ENCODE measurements at regions not wholly inside any gene's neighbourhood (a gene's known extent, or its start where the extent isn't known, plus 50 kb on each side); places are given as distances from the start of the nearest gene placed in this dataset.

DNA sequence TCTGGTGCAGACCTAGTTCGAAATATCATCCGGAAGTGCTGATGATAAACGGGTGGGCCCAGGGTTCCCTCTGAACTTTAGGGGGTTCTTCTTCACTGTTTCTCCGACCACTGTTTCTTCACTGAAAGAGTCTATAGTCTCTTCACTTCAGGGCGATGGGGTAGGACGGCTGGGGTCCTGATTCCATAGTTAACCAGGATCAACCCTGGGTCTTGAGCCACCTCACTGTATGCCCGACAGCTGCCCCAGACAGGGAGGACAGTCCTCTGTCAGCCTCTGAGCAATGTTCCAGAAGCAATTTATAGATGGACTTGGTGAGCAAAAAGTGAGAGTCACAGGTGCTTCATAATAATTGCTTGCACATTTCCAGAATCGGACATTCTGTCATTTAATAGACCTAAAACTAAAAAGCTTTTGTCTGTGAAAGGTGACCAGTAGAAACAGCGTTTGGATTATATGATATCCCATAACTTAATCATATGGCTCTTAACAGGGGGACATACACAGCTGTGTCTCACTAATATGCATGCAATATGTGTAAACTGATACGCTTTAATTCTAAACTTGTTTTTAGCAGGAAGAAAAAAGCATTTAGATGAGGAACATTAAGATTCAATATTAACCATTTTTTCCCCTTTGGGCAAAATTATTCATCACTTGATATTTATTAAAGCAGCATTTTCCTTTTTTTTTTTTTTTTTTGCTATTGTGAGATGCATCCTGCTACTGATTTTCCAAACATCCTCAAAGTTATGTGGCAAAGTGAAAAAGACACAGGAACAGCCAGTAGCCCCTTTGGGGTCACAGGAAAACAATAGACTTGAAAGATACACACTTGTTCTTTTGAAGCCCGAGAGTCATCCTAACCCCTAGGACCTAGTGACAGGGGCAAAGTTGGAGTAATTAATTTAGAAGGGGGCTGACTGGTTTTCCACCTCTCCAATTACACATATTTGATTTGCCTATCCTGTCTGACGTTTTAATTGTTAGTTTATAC lies 277.0 kb downstream of the ZNF536 start:
- no peak for DNase-seq

DNA sequence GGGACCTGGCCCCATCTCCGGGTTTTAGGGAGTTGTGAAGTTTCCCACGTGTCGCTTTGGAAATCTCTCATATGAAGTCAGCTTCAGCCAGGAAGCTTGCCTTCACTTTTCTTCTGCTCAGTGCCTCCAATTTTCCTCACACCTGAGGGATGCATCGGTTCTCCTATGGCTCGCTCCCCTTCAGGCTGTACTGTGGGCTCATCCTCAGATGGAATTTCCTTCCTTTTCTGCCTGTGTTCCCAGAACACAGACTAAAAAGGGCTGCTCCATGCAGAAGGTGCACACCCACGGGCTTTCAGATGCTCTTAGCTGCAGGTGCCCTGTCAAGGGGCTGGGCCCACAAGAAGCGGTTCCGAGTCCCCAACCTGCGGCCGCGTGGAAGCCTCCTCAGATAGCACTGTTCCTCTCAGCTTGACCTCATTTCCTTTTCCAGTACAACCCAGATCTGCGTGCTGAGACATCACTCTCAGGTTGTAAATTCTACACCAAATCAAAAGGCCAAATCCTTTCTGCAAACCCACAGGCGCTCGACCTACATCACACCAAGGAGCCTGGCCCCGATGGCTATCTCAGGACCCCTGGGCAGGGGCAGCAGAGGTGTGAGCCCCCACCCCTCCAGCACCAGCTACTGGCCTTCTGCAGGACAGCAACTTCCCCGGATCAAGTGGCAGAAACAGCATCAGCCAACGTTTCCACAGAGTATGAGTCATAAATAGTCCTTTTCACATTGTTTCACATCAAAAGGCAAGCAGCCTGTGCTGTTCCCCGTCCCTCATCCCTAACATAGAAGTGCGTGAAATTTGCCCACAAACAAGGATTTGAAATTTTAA lies 275.9 kb downstream of the ZNF536 start:
- DNase-seq = no peak

DNA sequence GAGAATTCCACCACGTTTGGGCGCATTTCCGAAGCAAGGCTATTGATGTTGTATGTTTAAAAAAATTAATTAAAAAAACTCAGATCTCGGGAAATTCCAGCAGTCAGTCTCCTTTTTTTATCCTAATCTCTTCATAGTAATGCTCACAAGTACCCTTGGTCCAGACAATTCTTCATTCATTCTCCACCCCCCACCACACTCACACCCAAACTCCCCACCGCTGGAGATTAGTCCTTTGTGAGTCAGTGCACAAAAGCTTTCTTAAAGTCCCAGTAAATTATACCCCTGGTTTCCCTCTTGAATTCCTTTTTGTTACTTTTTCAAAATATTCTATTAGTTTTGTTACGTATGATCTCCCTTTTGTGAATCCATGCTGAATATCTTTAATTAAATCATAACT lies 274.6 kb downstream of the ZNF536 start:
- DNase-seq = no peak

DNA sequence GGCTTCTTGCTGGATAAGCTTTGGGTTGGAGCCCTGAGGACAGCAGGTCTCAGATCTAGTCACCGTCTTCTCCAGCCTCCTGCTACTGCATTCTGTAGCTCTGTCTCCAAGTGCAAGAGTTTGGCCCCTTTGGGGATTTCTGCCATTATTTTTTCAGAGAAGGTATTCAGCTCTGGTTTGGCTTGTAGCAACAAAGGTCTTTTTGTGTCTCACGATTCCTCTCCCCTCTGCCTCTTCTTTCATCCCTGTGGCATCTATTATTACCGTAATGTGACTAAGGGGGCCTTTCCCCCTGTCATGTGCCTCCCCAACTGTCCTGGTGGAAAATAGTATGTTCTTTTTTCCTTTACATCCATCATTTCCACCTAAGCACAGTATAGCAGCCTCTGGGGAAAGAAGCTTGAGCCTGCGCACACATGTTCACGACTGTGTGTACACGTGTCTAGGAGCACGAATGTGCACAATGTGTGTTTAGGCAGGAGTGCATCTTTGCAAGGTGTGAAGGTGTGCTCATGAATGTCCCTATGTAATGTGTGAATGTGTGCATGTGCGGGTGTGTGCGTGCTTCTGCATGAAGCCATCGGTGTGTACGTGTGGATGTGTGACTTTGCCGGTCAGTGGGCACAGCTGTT lies 273.9 kb downstream of the ZNF536 start:
- no peak for DNase-seq

DNA sequence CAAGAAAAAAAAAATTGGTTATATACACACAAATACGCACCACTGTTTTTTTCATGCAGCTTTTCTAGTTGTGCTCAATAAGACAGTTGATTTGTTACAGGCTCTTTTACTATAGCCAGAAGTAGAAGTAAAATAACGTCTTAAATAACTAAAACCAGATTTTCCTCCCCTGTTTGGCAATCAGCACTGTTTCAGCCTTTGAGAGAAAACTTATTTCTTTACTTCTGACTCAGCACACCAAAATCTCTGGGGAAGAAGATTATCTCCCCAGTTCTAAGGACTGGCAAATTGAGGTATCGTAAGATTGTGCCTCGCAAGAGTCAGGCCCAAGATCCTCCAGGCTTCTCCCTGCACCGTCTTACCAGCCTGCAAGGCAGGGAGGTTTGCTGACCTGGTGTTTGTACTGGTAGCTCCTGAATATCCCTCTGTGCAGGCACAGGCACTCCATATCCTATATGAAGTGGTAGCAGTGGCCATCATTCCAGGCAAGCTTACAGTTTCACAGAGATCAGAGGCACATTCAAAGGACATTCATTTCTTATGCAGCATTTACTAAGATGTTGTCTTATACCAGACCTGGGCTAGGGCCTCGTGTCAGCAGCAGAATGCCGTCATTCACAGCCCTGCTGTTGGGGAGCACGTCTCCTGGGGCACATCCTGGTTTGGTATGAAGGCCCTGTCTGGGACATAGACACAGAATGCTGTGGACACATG lies 268.2 kb downstream of the ZNF536 start:
- no peak for DNase-seq

DNA sequence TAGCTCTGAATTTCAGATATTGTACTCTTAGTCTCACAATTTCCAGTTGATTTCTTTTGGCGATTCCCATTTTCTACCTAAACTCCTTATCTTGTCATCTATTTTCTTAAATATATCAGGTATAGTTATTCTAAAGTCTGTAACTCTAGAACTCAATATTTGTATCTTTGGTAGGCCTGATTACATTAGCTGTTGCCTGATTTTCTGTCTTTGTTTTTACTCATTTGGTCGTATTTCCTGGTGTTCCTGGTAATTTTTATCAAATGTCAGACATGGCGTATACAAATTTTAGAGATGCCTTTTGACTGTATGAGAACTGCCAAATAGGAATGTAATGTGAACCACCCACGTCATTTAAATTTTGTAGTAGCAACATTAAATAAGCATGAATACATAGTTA lies 266.7 kb downstream of the ZNF536 start:
- no peak for DNase-seq

DNA sequence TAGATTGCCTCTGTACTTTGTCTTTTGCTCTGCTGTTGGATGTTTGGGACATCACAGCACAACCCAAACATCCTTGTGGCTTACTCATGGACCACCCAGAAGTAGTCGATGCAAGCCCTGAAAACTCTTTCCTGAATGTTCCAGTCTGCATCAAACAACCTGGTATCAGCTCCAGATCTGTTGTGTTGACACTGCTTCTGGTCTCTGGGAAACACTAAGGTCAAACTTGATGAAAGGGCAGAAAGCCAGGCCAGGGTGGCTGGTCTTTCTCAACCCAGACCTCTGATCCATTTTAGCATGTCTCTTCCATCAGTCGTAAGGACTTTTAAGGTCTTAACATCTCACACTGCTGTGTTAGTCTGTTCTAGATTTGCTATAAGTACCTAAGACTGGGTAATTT lies 265.7 kb downstream of the ZNF536 start:
- DNase-seq = no peak

DNA sequence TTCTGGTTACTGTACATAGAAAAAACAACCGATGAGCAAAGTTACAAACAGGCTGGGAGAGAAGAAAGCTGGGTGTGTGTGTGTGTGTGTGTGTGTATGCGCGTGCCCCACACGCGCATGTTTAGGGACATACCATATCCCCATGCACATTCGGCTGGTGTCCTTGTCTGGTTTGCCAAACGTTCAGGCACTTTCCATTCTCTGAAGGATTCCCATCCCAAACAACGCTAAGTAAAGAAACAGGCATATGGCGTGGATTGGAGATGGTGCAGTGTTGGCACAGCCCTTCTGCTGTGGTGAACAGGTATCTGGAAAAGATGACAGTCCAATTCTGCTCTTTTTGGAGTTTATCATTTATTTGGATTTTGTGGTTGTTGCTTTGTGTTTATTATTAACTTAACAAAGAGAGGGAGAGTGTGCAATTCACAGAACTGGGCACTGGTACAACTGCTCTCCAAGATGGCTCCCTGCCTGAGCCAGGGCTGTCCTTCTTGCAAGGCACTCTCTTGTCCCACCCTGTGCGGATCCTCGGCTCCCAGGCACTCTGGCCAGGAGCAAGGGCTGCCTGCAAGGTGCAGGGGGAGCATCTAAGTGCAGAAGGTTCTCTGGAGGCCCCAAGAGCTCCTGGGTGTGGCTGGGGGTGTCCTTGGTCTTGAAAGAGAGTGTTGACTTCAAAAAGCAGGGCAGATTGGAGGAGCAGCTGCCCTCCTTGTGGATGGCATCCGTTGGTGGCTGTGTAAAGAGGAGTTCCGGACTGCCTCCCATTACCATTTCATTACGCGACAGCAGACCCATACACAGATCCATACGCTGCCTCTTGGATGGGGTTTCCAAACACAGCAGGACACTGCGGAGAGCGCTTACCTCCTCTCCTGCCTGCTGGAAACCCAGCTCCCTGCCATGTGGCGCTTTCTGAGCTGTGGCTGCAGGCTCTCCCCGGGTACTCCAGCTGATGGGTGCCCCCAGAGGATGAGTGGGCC lies 263.1 kb downstream of the ZNF536 start:
- no peak for DNase-seq

DNA sequence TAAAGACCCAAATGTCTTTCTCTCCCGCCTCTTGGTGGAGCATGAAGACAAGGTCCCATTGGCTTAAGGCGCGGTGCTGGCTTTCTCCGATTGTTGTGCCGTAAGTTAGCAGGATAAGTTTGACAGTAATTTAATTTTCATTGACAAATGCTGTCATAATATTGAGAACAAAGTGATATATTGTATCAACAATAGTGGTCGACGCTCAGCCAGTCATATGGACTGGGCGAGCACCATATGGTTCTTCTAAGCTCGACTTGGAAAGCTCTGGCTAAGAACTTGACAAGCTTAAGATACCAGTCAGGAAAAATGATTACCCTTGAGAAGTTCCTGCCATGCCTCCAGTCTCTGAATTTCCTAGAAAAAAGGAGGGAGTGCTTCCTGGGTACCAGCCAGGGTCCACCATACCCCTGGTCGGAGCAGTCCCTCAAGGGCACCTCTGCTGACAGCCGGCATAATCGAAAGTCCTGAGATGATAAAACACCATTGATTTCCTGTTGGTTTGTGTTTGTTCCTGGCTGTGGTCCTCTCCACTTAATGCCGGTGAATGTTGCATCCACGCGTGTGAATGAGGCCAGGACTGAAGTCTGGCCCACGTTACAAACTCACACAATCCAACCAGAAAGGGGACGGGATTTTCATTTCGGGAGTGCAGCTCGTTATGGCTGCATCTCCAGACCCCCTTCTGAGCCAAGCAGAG lies 262.1 kb downstream of the ZNF536 start:
- no peak for DNase-seq

DNA sequence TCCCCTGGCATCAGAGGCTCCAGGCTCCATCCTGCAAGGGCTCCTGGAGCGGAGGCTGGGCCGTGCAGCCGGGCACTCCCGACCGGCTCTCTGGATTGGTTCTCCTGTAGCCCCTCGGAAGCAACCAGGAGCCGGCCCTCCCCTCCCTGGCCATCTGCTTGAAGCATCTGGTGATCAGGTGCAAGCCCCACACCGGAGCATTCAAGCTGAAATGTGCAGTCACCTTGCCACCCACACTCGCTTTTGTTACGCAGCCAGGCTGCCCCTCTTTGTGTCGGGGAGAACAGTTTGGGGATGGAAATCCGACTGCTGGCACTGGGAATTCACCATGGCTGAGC lies 258.8 kb downstream of the ZNF536 start:
- DNase-seq = no peak

DNA sequence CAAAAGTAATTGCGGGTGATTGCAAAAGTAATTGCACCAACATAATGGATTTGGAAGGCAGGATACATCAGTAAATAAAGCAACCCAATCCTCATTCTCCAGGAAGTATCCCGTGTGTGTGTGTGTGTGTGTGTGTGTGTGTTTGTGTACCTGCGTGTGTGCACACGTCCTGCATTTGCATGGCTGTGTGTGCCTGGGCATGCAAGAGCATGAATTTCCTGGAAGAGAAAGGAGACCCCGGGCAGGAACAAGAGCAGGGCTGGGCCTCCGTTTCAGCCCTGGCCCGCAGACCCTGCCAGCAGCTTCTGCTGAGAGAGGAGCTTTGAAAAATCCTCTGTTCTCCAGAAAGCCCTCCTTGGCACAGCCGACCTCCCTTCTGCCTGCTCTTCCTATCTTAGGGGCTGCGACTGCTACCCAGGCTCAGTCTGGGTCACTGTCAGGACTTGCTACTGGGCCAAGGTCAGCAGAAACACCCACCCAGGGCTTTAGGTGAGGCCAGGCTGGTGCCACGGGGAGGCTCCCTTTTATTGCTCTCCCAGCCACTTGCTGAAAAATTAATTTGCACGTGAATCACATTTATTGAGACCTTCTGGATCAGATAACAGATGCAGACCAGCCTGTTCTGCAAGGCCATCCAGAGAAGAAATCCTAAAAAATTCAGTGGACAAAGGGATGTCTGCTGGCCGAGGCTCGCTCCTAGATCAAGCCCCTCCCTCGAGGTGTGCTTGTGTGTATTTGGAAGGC lies 258.3 kb downstream of the ZNF536 start:
- no peak for DNase-seq

DNA sequence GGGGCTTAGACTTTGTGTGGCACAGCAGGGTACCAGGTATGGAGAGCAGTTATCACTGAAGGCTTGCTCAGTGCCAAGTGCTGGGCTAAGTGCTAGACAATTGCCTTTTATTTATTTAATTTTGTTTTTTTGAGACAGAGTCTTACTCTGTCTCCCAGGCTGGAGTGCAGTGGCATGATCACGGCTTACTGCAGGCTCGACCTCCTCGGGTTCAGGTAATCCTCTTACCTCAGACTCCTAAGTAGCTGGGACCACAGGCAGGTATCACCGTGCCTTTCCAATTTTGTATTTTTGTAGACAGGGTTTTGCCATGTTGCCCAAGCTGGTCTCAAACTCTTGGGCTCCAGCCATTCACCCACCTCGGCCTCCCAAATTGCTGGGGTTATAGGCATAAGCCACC lies 256.9 kb downstream of the ZNF536 start:
- no peak for DNase-seq

DNA sequence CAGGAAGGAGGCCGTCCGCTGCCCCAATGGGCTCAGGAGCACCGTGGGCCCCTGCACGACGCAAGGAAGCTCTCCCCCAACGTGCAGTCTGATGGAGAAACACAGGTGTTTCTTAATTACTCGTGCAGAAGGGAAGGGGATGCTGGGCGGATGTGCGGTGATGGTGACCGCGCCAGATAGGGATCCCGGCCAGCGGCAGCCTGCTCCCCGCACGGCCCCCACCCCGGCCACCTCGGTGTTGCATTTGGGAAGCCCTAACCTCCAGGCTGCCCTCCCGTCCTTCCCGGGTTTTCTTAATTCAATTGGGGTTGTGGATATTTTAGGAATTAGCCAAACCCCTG lies 254.4 kb downstream of the ZNF536 start:
- no peak for DNase-seq

DNA sequence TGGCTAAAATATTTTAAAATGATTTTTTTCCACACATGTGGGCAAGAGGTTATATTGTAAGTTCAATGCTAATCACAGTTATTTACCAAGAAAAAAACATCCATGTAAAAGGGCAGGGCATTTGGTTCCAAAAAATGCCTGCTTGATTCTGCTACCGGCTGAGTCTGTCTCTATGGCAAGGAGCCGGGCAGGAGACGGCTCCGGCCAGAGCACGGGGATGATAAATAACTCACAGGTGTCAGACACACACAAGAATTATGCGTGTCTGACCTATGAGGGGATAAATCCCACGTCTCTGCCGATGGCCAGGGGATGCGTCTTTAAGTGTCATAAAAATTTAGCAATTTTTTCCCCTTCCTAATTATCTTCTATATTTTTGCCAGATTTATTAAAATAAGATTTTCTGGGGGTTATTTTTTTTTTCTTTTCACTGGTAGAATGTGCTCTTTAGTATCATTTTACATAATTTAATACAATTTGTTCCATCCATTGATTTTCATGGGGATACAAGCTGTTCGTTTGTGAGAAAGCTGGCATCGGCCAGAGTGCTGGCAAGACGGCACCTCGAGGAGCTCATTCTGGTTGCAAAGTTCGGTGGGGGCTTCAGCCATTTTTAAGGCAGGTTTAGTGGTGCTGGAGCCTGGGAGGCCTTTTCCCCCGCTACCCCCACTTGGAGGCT lies 253.9 kb downstream of the ZNF536 start:
- DNase-seq = no peak

DNA sequence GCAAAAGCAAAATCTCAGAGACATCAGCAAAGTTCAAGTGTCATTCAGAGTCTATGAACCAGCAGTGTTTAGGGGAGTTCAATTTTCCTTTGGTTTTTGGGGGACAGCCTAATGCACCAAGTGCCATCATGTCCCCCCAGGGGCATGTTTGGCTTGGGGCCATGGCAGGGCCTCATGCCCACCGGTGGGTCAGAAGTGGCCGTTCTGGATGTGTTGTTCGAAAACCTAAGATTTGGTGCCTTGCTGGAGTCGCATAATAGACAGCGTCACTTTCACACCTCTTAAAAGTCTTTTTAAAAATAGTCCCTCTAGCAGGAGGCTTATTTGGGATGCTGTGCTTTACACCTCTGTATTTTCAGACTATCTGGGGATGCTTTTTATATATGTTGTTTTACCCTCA lies 250.1 kb downstream of the ZNF536 start:
- no peak for DNase-seq

DNA sequence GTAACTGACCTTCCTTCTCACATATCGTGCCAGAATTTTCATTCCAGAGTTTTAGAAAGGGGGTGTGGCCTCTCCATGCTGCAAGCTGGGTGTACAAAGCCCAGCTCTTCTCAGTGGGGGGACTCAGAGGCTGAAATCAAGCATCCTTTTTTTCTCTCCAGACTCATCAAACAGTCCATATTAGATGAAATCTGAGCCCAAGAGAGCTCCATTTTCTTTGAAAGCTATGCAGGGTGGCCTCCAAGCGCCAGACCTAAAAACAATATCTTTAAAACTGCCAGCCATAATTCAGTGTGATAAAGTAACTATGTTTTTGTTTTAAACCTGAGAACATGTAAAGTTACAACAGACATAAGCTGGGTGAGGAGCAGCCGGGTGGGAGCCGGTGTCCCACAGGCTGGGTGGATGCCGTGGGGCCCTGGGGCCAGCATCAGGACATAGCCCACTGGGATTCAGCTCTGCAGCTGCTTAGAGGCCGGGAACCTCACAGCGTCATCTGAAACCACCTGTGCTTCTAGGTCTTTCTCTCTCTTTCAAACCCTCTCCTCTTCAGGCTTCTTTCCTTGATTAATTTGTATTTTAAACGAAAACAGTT lies 249.2 kb downstream of the ZNF536 start:
- DNase-seq = no peak

DNA sequence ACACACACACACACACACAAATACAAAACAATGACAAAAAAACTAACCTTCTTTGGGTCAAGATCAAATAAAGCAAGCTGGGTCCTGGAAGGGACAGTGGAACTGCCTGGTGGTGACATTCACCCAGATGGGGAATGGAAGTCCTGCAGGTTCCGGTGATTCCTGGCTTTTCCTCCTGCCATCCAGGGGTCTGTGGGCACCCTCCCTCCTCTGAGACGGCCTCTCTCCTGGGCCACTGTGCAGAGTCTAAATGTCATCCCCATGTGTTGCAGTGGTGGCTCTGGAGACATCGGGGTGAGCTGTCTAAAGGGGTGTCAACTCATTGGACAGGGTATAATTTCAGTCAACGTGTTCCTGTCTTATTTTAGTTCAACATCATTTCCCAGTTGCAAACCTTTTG lies 248.2 kb downstream of the ZNF536 start:
- no peak for DNase-seq

DNA sequence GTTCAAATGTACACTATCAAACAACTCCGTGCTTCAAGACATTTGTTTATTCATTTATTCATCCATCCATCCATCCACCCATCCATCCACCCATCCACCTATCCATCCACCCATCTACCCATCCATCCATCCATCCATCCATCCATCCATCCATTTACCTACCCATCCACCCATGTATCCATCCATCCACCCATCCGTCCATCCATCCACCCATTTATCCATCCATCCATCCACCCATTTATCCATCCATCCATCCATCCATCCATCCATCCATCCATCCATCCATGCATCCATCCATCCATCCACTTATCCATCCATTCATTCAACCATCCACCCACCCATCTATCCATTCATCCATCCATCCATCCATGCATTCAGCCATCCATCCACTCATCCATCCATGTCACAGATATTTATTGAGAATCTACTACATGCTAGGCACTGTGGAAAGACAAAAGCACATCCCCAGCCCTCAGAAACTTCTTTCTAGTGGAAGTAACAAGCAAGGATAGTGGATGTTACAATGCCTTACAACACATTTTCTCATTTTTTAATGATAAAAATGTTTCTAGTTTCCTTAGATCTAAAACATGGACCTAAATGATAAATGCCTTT lies 237.6 kb downstream of the ZNF536 start:
- DNase-seq = no peak

DNA sequence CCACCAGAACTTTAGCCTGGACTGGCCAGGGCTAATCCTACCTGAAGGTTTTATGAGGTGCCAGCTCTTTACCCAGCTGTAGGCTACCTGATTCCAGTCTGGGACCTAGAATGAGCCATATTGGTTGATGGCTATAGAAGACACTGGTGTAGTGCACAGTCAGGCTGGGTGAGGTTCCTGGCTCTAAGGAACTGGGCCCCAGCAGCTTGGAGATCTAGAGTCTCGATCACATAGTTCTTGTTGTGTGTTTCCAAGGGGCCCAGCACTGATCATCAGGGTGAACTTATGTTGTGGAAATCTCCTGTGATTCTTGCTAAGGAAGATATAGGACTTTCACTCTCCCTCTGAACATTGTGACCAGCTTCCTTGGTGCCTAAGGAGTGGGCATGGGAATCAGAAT lies 236.3 kb downstream of the ZNF536 start:
- DNase-seq = no peak

All from HCEC 1CT (cell line).